Trophoblast cell (in vitro differentiated cells and primary cell): ENCODE measurements at regions not wholly inside any gene's neighbourhood (a gene's known extent, or its start where the extent isn't known, plus 50 kb on each side); places are given as distances from the start of the nearest gene placed in this dataset.

Source experiments
- DNase-seq, 2 donors: peaks; one replicate each; pipeline ENCODE4 v3.0.0-alpha.2; 2016
- H2AFZ ChIP-seq: 2 replicates; pipeline ENCODE4 v1.6.1; 2013; ENCODE audit warnings: low read length, moderate library complexity, mild to moderate bottlenecking; ENCODE audit not compliant: insufficient read depth, poor library complexity
- H2AK5ac ChIP-seq: 2 replicates; pipeline ENCODE4 v1.6.1; 2013; ENCODE audit warnings: mild to moderate bottlenecking, low read length
- H2BK120ac ChIP-seq: 2 replicates; pipeline ENCODE4 v1.6.1; 2013; ENCODE audit warnings: low read length, mild to moderate bottlenecking, moderate library complexity; ENCODE audit not compliant: insufficient read depth, poor library complexity
- H2BK12ac ChIP-seq: 2 replicates; pipeline ENCODE4 v1.6.1; 2013; ENCODE audit warnings: mild to moderate bottlenecking, low read length, moderate library complexity
- H2BK5ac ChIP-seq: 2 replicates; pipeline ENCODE4 v1.6.1; 2013; ENCODE audit warnings: low read length, low read depth, moderate library complexity, mild to moderate bottlenecking; ENCODE audit not compliant: poor library complexity
- H3K14ac ChIP-seq: 2 replicates; pipeline ENCODE4 v1.6.1; 2013; ENCODE audit warnings: mild to moderate bottlenecking, low read length
- H3K18ac ChIP-seq: 2 replicates; pipeline ENCODE4 v1.6.1; 2013; ENCODE audit warnings: mild to moderate bottlenecking, low read length
- H3K23ac ChIP-seq: 2 replicates; pipeline ENCODE4 v1.6.1; 2013; ENCODE audit warnings: low read length
- H3K27ac ChIP-seq: 2 replicates; pipeline ENCODE4 v1.5.1; 2013; ENCODE audit warnings: low read depth, mild to moderate bottlenecking, inconsistent platforms, low read length, moderate library complexity
- H3K27me3 ChIP-seq: 2 replicates; pipeline ENCODE4 v1.6.1; 2013; ENCODE audit warnings: inconsistent platforms, mild to moderate bottlenecking, low read length, moderate library complexity; ENCODE audit not compliant: insufficient read depth
- H3K36me3 ChIP-seq, 2 experiments: 1 replicate in 1 of 2; 2 replicates in 1 of 2; pipeline ENCODE4 v1.6.1; 2013; ENCODE audit warnings: low read length in 2 of 2, mild to moderate bottlenecking in 2 of 2, moderate library complexity in 1 of 2; ENCODE audit not compliant: insufficient read depth in 2 of 2, control insufficient read depth in 1 of 2
- H3K4ac ChIP-seq: 2 replicates; pipeline ENCODE4 v1.6.1; 2013; ENCODE audit warnings: low read depth, mild to moderate bottlenecking, low read length, moderate library complexity
- H3K4me1 ChIP-seq, 2 experiments: 1 replicate in 1 of 2; 2 replicates in 1 of 2; pipeline ENCODE4 v1.6.1; 2013; ENCODE audit warnings: low read length in 2 of 2, mild to moderate bottlenecking in 2 of 2, moderate library complexity in 1 of 2; ENCODE audit not compliant: insufficient read depth in 2 of 2, control insufficient read depth in 1 of 2
- H3K4me2 ChIP-seq: 2 replicates; pipeline ENCODE4 v1.6.1; 2013; ENCODE audit warnings: inconsistent platforms, mild to moderate bottlenecking, low read length, moderate library complexity
- H3K4me3 ChIP-seq: 2 replicates; pipeline ENCODE4 v1.5.1; 2013; ENCODE audit warnings: mild to moderate bottlenecking, low read depth, low read length, inconsistent platforms
- H3K79me1 ChIP-seq: one replicate; pipeline ENCODE4 v1.6.1; 2013; ENCODE audit warnings: low read length
- H3K79me2 ChIP-seq: 2 replicates; pipeline ENCODE4 v1.6.1; 2013; ENCODE audit warnings: low read length, mild to moderate bottlenecking; ENCODE audit not compliant: control insufficient read depth, insufficient read depth, poor library complexity
- H3K9ac ChIP-seq: 2 replicates; pipeline ENCODE4 v1.6.1; 2013; ENCODE audit warnings: mild to moderate bottlenecking, low read length
- H3K9me3 ChIP-seq: 2 replicates; pipeline ENCODE4 v1.6.1; 2013; ENCODE audit warnings: low read depth, mild to moderate bottlenecking, control low read depth, inconsistent platforms, low read length; ENCODE audit not compliant: insufficient read depth
- H4K12ac ChIP-seq: 2 replicates; pipeline ENCODE4 v1.6.1; 2013; ENCODE audit warnings: low read depth, mild to moderate bottlenecking, low read length, moderate library complexity
- H4K8ac ChIP-seq: 2 replicates; pipeline ENCODE4 v1.6.1; 2013; ENCODE audit warnings: low read depth, mild to moderate bottlenecking, low read length, moderate library complexity
- H4K91ac ChIP-seq: one replicate; pipeline ENCODE4 v1.6.1; 2013; ENCODE audit warnings: low read depth, mild to moderate bottlenecking, low read length, moderate library complexity
- WGBS: extraction: QIAGEN DNeasy Blood & Tissue Kit; methylation state at CpG from one replicate; pipeline ENCODE4 v1.1.7; 2013; ENCODE audit warnings: missing lambda C conversion rate; ENCODE audit not compliant: insufficient read length, insufficient coverage; ENCODE audit errors: extremely low coverage; 5-methylcytosine and 5-hydroxymethylcytosine counted together

- Histone ChIP-seq H3K4me1 (peaks cover 0 to 2% of the 10 kb centered on the region in 2 experiments), H2BK5ac (no peak overlapping the region), H2AK5ac (no peak overlapping the region), H2BK12ac (no peak overlapping the region), H3K9ac (no peak overlapping the region), H3K27ac (no peak overlapping the region), H3K79me1 (no peaks in the 10 kb centered on the region), H3K9me3 (peaks cover 4% of the 10 kb centered on the region), H3K4me3 (no peak overlapping the region), H3K36me3 (no peaks in the 10 kb centered on the region), H3K18ac (no peak overlapping the region), H3K4me2 (no peak overlapping the region), H4K8ac (no peak overlapping the region), H2AFZ (no peak overlapping the region), H3K23ac (no peak overlapping the region), H2BK120ac (no peak overlapping the region), H3K27me3 (no peaks in the 10 kb centered on the region), H4K12ac (no peak overlapping the region), H3K79me2 (no peaks in the 10 kb centered on the region), H3K4ac (no peak overlapping the region), H4K91ac (no peak overlapping the region), H3K14ac (no peak overlapping the region)
- peak in 1 of 2 donors; percentile 3 for DNase-seq
- no CpG with 5 or more reads among the region's 3 CpGs for WGBS
Measured at GRCh38 chr10:117652228-117653169, 110.0 kb downstream of the EMX2 start.

DNA sequence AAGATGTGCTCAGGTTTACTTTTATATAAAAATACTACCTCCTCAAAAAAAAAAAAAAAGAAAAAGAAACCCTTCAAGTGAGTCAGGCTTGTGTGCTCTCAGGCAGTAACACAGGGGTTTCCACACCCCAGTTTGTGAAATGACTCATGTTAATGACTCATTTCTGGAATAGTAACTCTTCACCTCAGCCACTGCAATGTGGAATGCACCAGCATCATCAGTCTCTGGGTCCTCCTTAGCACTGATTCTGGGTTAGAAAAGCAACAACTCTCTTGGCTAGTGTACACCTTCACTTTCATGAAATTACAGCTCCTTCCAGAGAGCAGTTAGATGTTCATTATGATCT, 110.6 kb downstream of the EMX2 start:
- H3K27ac ChIP-seq, result no peak overlapping the region
- no peak overlapping the region for H3K4me3 ChIP-seq
- H2AK5ac ChIP-seq, result no peak overlapping the region
- H2BK120ac ChIP-seq, result no peak overlapping the region
- peaks cover 0 to 2% of the 10 kb centered on the region in 2 experiments for H3K4me1 ChIP-seq
- H2AFZ ChIP-seq, result no peak overlapping the region
- DNase-seq, result peak; percentile 57 to 71
- no peak overlapping the region for H3K14ac ChIP-seq
- H3K27me3 ChIP-seq, result no peaks in the 10 kb centered on the region
- H3K4me2 ChIP-seq, result no peak overlapping the region
- no peak overlapping the region for H4K12ac ChIP-seq
- peaks cover 4% of the 10 kb centered on the region for H3K9me3 ChIP-seq
- no peak overlapping the region for H3K4ac ChIP-seq
- no peak overlapping the region for H3K23ac ChIP-seq
- no peak overlapping the region for H2BK12ac ChIP-seq
- no peak overlapping the region for H3K18ac ChIP-seq
- H3K9ac ChIP-seq, result no peak overlapping the region
- no peaks in the 10 kb centered on the region for H3K79me2 ChIP-seq
- no peak overlapping the region for H2BK5ac ChIP-seq
- no peak overlapping the region for H4K8ac ChIP-seq
- no peaks in the 10 kb centered on the region for H3K79me1 ChIP-seq
- H3K36me3 ChIP-seq, result no peaks in the 10 kb centered on the region
- H4K91ac ChIP-seq, result no peak overlapping the region

DNA sequence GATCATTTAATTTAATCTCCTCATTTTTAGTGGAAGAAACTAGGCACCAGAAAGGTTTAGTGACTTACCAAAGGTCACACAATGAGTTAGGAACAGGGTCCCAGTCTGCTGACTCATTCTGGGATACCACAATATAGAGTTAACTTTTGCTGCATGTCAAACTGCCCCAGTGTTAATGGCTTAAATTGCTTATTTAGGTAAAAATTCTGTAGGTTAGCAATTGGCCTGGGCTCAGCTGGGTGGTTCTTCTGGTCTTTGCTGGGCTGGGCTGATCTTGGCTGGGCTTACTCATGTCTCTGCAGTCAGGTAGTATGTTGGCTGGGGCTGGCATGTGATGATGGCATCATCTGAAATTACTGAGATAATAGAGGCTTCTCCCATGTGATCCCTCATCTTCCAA, 111.6 kb downstream of the EMX2 start:
- H3K36me3 ChIP-seq, result no peaks in the 10 kb centered on the region
- no peaks in the 10 kb centered on the region for H3K79me1 ChIP-seq
- H2BK12ac ChIP-seq, result no peak overlapping the region
- H2BK120ac ChIP-seq, result no peak overlapping the region
- no peak overlapping the region for H3K18ac ChIP-seq
- no peak overlapping the region for H3K4ac ChIP-seq
- no peak overlapping the region for H4K12ac ChIP-seq
- no peak overlapping the region for H4K91ac ChIP-seq
- H3K4me1 ChIP-seq, result peaks cover 0 to 2% of the 10 kb centered on the region in 2 experiments
- H2AFZ ChIP-seq, result no peak overlapping the region
- no peak overlapping the region for H2AK5ac ChIP-seq
- no peaks in the 10 kb centered on the region for H3K27me3 ChIP-seq
- H3K4me2 ChIP-seq, result no peak overlapping the region
- H2BK5ac ChIP-seq, result no peak overlapping the region
- H4K8ac ChIP-seq, result no peak overlapping the region
- no peak overlapping the region for H3K9ac ChIP-seq
- no peak overlapping the region for H3K23ac ChIP-seq
- no peak overlapping the region for H3K4me3 ChIP-seq
- H3K9me3 ChIP-seq, result peaks cover 4% of the 10 kb centered on the region
- H3K27ac ChIP-seq, result no peak overlapping the region
- no peak overlapping the region for H3K14ac ChIP-seq
- DNase-seq, result no peak
- no peaks in the 10 kb centered on the region for H3K79me2 ChIP-seq

DNA sequence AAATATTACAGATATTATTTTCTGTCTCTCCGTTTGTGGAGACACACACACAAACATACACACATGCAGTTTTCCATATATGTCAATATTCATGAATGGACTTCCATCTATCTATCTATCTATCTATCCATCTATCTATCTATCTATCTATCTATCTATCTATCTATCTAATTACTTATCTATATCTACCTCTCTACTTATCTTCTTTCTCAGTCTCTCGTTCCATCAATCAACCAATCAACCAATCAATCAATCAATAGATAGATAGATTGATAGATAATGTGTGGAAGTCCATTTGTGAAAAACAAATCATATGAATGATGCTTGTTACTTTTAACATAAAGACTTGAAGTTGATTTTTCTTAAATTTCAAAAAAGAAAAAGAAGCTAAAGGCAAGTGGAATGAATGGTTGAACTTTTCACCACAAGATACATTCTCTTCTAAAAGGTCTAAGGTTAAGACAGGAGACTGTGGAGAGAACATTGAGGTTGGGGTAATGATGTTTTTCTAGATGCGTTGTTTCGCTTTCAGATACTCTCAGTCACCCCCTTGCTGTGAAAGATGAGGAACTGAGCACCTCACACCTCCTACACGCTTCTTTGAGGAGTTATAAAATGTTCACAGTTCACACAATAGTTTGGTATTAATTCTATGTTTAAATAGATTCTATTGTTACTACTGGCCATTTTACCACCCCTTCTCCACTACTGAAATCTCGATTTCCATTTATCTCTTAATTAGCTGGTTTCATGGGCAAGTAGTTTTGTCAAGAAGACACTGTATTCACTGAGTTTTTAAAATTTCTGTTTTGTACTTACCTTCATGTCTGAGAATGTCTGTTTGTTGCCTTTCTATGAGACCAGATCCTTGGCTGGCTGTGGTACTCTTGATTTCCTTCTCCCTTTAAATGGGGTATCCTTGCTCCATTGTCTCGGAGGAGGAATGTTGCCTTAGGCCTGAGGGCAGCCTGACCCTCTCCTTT, 114.1 kb downstream of the EMX2 start:
- no peak for DNase-seq
- H2AFZ ChIP-seq, result no peak overlapping the region
- no peak overlapping the region for H3K14ac ChIP-seq
- no peak overlapping the region for H4K8ac ChIP-seq
- 100% methylated on average over 1 of the region's 7 CpGs for WGBS
- H3K23ac ChIP-seq, result no peak overlapping the region
- no peak overlapping the region for H3K9ac ChIP-seq
- H3K4ac ChIP-seq, result no peak overlapping the region
- no peak overlapping the region for H3K27ac ChIP-seq
- H3K9me3 ChIP-seq, result peaks cover 2% of the 10 kb centered on the region
- peak overlapping the region; percentile 55 for H4K91ac ChIP-seq
- H3K4me1 ChIP-seq, result peaks cover 0 to 2% of the 10 kb centered on the region in 2 experiments
- H3K4me3 ChIP-seq, result no peak overlapping the region
- H2AK5ac ChIP-seq, result no peak overlapping the region
- H3K79me2 ChIP-seq, result no peaks in the 10 kb centered on the region
- H3K4me2 ChIP-seq, result no peak overlapping the region
- peak overlapping the region; percentile 43 for H2BK120ac ChIP-seq
- H3K79me1 ChIP-seq, result no peaks in the 10 kb centered on the region
- no peak overlapping the region for H4K12ac ChIP-seq
- no peak overlapping the region for H3K18ac ChIP-seq
- no peak overlapping the region for H2BK5ac ChIP-seq
- H3K27me3 ChIP-seq, result no peaks in the 10 kb centered on the region
- no peak overlapping the region for H2BK12ac ChIP-seq
- H3K36me3 ChIP-seq, result no peaks in the 10 kb centered on the region
